HG03280 (cell line): ENCODE measurements at regions not wholly inside any gene's neighbourhood (a gene's known extent, or its start where the extent isn't known, plus 50 kb on each side); places are given as distances from the start of the nearest gene placed in this dataset.
"Not testable (repeated sequence)": the region's sequence is repeated elsewhere in the genome, so short reads cannot be mapped to it uniquely, and the experiment has no call there.

Experiments used
- ATAC-seq: cut with Tn5 transposase; IDR thresholded peaks from one replicate; pipeline ENCODE4 v1.9.1; 2021; ENCODE audit warnings: mild to moderate bottlenecking, moderate library complexity; ENCODE audit not compliant: unreplicated experiment

GRCh38 chr2:226300196-226300886 is 499.3 kb downstream of the IRS1 start:
- no peak for ATAC-seq

DNA sequence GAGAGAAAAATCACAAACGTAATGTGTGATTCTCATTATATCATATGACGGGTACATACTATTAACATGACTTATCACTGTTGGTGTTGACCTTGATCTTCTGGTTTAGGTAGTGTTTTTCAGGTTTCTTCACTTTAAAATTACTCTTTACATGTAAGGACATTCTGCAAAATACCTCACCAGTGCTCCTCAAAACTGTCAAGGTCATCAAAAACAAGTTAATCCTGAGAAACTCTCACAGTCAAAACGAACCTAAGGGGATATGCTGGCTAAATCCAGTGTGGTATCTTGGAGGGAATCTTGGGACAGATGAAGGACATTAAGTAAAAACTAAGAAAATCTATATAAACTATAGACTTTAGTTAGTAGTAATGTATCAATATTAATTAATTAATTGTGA is 499.8 kb downstream of the IRS1 start:
- no peak for ATAC-seq

- ATAC-seq: no peak
Observed at GRCh38 chr2:226295681-226296080, 503.9 kb downstream of the IRS1 start.

- ATAC-seq: no peak
Observed at GRCh38 chr2:226295123-226295522, 504.5 kb downstream of the IRS1 start.

DNA sequence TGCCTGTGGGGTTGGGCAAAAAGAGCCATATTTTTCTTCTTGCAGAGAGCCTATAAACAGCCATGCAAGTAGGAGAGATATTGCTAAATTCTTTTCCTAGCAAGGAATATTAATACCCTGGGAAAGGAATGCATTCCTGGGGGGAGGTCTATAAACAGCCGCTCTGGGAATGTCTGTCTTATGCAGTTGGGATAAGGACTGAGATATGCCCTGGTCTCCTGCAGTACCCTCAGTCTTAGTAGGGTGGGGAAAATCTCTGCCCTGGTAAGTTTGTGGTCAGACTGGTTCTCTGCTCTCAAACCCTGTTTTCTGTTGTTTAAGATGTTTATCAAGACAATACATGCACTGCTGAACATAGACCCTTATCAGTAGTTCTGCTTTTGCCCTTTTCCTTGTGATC is 508.3 kb downstream of the IRS1 start:
- ATAC-seq: not testable (repeated sequence)

DNA sequence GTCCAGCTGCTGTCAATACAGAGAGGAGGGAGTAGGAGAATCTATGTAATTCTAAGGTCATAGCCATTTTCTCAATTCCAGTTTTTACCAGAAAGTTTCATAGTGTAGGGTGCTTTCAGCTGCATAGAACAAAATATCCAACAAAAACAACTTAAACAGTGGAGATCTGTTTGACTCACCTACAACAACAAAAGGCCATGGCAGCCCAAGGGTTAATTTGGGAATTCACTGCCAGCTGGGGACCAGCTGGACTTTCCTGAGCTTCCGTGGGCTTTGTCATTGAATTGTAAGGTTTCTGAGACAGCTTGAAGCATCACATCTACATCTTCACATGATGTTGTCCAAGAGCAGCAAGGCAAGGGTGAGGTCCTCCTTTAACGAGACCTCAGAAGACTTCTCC is 512.7 kb downstream of the IRS1 start:
- no peak for ATAC-seq

DNA sequence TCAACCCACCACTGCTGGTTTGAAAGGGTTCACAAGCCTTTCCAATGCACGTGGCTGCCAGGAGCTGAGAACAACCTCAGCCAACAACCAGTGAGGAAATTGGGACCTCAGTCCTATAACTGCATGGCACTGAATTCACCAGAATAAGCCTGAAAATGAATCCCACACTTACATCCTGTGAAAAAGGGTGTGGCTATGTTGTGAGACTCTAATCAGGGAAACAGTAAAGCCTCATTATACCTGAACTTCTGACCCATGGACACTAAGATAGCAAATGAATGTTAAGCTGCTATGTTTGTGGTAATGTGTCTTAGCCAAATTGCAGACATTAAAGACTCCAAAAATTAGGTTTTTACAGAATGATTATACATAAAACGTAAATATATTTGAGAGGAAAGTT is 515.8 kb downstream of the IRS1 start:
- no peak for ATAC-seq

DNA sequence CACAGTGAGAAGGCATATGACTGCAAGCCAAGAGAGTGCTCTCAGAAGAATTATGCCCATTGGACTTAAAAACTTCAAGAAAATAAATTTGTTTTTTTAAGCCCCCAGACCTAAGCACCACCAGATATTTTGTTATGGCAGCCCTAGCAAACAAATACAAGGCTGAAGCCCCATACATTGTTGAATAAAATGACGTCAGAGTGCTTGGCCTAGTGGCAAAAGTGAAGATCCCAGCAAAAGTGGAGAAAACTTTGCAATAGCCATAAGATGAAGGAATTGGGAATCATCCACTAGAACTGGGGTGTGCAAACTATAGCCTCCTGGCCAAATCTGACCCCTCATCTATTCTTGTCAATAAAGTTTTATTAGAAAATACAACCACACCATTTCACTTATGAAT is 517.5 kb downstream of the IRS1 start:
- no peak for ATAC-seq

- not testable (repeated sequence) for ATAC-seq
Observed at GRCh38 chr2:226280136-226280535, 519.5 kb downstream of the IRS1 start.

- no peak for ATAC-seq
Observed at GRCh38 chr2:226275215-226275614, 524.4 kb downstream of the IRS1 start.

- no peak for ATAC-seq
Observed at GRCh38 chr2:226274143-226274542, 525.5 kb downstream of the IRS1 start.

- ATAC-seq: no peak
Observed at GRCh38 chr2:226273440-226273839, 526.2 kb downstream of the IRS1 start.

- ATAC-seq: no peak
Observed at GRCh38 chr2:226272435-226272834, 527.2 kb downstream of the IRS1 start.

DNA sequence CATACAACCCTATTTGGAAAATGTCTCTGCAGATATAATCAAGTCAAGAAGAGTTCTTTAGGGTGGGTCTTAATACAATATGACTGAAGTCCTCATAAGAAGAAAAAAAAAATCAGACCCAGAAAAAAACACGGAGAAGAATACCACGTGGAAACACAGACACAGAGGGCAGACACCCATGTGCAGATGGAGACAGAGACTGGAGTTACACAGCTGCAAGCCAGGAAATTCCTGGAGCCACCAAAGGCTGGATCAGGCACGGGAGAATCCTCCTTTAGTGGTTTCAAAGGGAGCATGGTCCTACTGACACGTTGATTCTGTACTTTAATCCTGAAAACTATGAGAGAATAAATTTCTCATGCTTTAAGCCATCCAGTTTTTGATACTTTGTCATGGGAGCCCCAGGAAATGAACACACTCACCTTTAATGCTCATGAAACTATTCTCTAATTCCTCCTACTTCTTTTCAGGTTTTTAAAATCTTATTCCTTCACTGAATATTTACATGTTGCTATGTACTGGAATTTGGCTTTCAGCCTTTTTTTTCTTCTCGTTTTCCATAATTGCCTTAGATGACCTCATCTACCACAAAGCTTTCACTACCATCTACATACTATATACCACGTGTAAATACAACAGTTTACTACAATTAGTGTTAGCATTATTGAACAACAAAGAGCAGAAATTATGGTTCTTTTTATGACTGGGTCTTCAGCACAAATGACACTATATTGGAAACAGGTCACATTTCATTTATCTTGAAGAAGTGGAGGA is 529.1 kb downstream of the IRS1 start:
- ATAC-seq: no peak

- ATAC-seq: no peak
Observed at GRCh38 chr2:226267516-226268289, 531.9 kb downstream of the IRS1 start.

GRCh38 chr2:226256709-226257376 is 542.8 kb downstream of the IRS1 start:
- no peak for ATAC-seq

- ATAC-seq: no peak
Observed at GRCh38 chr2:226256237-226256636, 543.4 kb downstream of the IRS1 start.

DNA sequence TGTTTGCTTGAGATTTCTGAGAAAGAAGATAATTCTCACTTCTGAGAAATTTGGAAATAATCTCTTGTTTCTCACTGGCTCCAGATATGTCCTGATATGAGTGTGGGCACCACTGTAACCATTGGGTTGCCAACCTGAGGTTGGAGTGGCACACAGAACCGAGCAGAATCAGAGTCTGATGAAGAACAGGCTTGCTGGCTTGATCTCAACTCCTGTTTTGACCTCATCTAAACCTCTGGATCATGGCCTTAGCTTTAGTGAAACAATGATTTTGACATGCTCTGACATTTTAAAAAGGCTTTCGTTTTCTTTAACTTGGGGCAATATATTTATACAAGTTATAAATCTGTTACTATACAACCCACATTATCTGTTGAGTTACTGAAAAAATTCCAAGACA is 548.0 kb downstream of the IRS1 start:
- no peak for ATAC-seq

GRCh38 chr2:226247289-226248275 is 552.0 kb downstream of the IRS1 start:
- ATAC-seq: no peak

DNA sequence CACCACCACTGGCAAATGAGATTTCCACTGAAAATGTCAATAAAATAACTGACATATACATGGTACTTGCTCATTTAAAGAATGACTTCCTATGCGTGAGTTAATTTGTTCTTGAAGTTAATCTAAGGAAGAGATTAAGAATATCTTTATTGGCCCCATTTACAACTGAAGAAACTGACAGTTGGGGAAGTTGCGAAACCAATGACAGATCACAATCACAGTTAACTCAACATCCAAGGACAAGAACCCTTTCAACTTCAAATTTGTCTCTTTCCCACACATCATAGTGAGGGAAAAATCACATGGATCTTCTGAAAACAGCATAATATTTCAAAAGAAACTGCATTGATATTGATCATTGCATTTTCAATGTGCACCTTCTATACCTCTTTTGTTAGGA is 565.4 kb downstream of the IRS1 start:
- no peak for ATAC-seq
